Mesenchymal stem cell (in vitro differentiated cells and primary cell): ENCODE measurements at regions not wholly inside any gene's neighbourhood (a gene's known extent, or its start where the extent isn't known, plus 50 kb on each side); places are given as distances from the start of the nearest gene placed in this dataset.

ENCODE experiments used
- DNase-seq: peaks from one replicate; pipeline ENCODE4 v3.0.0-alpha.2; 2013
- H2AFZ ChIP-seq: one replicate; pipeline ENCODE4 v1.6.1; 2013; ENCODE audit warnings: low read depth, mild to moderate bottlenecking, control low read depth, inconsistent platforms, low read length, moderate library complexity
- H2AK5ac ChIP-seq: 2 replicates; pipeline ENCODE4 v1.6.1; 2013; ENCODE audit warnings: low read length, moderate library complexity, mild to moderate bottlenecking, inconsistent platforms; ENCODE audit not compliant: severe bottlenecking
- H2BK120ac ChIP-seq: one replicate; pipeline ENCODE4 v1.6.1; 2013; ENCODE audit warnings: low read depth, mild to moderate bottlenecking, inconsistent platforms, low read length, moderate library complexity
- H2BK12ac ChIP-seq, 2 experiments: one replicate each; pipeline ENCODE4 v1.6.1; 2013; ENCODE audit warnings: inconsistent platforms in 2 of 2, low read length in 2 of 2, mild to moderate bottlenecking in 2 of 2, moderate library complexity in 2 of 2, control low read depth in 1 of 2
- H2BK15ac ChIP-seq: one replicate; pipeline ENCODE4 v1.6.1; 2013; ENCODE audit warnings: mild to moderate bottlenecking, low read depth, inconsistent platforms; ENCODE audit not compliant: poor library complexity, severe bottlenecking
- H2BK5ac ChIP-seq: 2 replicates; pipeline ENCODE4 v1.6.1; 2013; ENCODE audit warnings: low read depth, mild to moderate bottlenecking, low read length, control low read depth, inconsistent platforms; ENCODE audit not compliant: poor library complexity, severe bottlenecking
- H3K14ac ChIP-seq, 2 experiments: one replicate each; pipeline ENCODE4 v1.6.1; 2013; ENCODE audit warnings: inconsistent platforms in 2 of 2, low read length in 2 of 2, control low read depth in 1 of 2, mild to moderate bottlenecking in 1 of 2, moderate library complexity in 1 of 2
- H3K18ac ChIP-seq, 2 experiments: one replicate each; pipeline ENCODE4 v1.6.1; 2013; ENCODE audit warnings: inconsistent platforms in 2 of 2, low read length in 2 of 2, control low read depth in 1 of 2, low read depth in 1 of 2, mild to moderate bottlenecking in 1 of 2
- H3K23ac ChIP-seq, 2 experiments: one replicate each; pipeline ENCODE4 v1.6.1; 2013; ENCODE audit warnings: inconsistent platforms in 2 of 2, low read length in 2 of 2, mild to moderate bottlenecking in 2 of 2, moderate library complexity in 2 of 2, control low read depth in 1 of 2
- H3K27ac ChIP-seq: 2 replicates; pipeline ENCODE4 v1.5.1; 2013; ENCODE audit warnings: mild to moderate bottlenecking, moderate library complexity, low read length, control low read depth, inconsistent platforms; ENCODE audit not compliant: poor library complexity, severe bottlenecking
- H3K27me3 ChIP-seq, 2 experiments: 2 replicates each; pipeline versions ENCODE4 v1.6.1 to v1.7.0; 2013; ENCODE audit warnings: low read length in 2 of 2, mild to moderate bottlenecking in 2 of 2, moderate library complexity in 2 of 2, control low read depth in 1 of 2, inconsistent platforms in 1 of 2; ENCODE audit not compliant: control insufficient read depth in 1 of 2, insufficient read depth in 1 of 2
- H3K36me3 ChIP-seq, 2 experiments: 2 replicates each; pipeline versions ENCODE4 v1.6.1 to v1.7.0; 2013; ENCODE audit warnings: low read length in 2 of 2, control low read depth in 1 of 2, inconsistent platforms in 1 of 2, low read depth in 1 of 2, mild to moderate bottlenecking in 1 of 2; ENCODE audit not compliant: insufficient read depth in 2 of 2, control insufficient read depth in 1 of 2
- H3K4ac ChIP-seq, 2 experiments: one replicate each; pipeline ENCODE4 v1.6.1; 2013; ENCODE audit warnings: inconsistent platforms in 2 of 2, low read length in 2 of 2, mild to moderate bottlenecking in 2 of 2, moderate library complexity in 2 of 2, control low read depth in 1 of 2, low read depth in 1 of 2
- H3K4me1 ChIP-seq: 2 replicates; pipeline ENCODE4 v1.6.1; 2013; ENCODE audit warnings: low read depth, low read length, control low read depth; ENCODE audit not compliant: control insufficient read depth, insufficient read depth
- H3K4me2 ChIP-seq: 2 replicates; pipeline ENCODE4 v1.6.1; 2013; ENCODE audit warnings: low read length, mild to moderate bottlenecking, inconsistent platforms; ENCODE audit not compliant: poor library complexity, severe bottlenecking
- H3K4me3 ChIP-seq, 2 experiments: 2 replicates each; pipeline versions ENCODE4 v1.5.1 to v1.7.0; 2013; ENCODE audit warnings: low read length in 2 of 2, mild to moderate bottlenecking in 2 of 2, control low read depth in 1 of 2, low read depth in 1 of 2; ENCODE audit not compliant: insufficient read depth in 1 of 2
- H3K79me1 ChIP-seq: replicated peaks from 2 replicates; pipeline ENCODE4 v1.6.1; 2013; ENCODE audit warnings: mild to moderate bottlenecking, control low read depth, low read length, inconsistent platforms; ENCODE audit not compliant: poor library complexity, severe bottlenecking
- H3K9ac ChIP-seq: 2 replicates; pipeline ENCODE4 v1.7.0; 2013; ENCODE audit warnings: mild to moderate bottlenecking, low read length, moderate library complexity
- H3K9me3 ChIP-seq: 2 replicates; pipeline ENCODE4 v1.7.0; 2013; ENCODE audit warnings: mild to moderate bottlenecking, low read length; ENCODE audit not compliant: control insufficient read depth
- H4K8ac ChIP-seq: one replicate; pipeline ENCODE4 v1.6.1; 2013; ENCODE audit warnings: inconsistent platforms, mild to moderate bottlenecking, low read length, moderate library complexity
- H4K91ac ChIP-seq: one replicate; pipeline ENCODE4 v1.6.1; 2013; ENCODE audit warnings: mild to moderate bottlenecking, low read length, inconsistent platforms
- WGBS: methylation state at CpG from one replicate; pipeline ENCODE4 v1.1.7; 2013; ENCODE audit warnings: mixed read lengths; 5-methylcytosine and 5-hydroxymethylcytosine counted together

GRCh38 chr11:92790926-92791616 lies 178.4 kb upstream of the MTNR1B start:
- H3K4ac ChIP-seq: no peak overlapping the region
- H3K4me1 ChIP-seq: peaks cover 3% of the 10 kb centered on the region
- H3K18ac ChIP-seq: no peak overlapping the region
- H3K9ac ChIP-seq: no peak overlapping the region
- no peak overlapping the region for H3K23ac ChIP-seq
- no peak for DNase-seq
- no peak overlapping the region for H2AFZ ChIP-seq
- no peak overlapping the region for H3K4me3 ChIP-seq
- H4K91ac ChIP-seq: no peak overlapping the region
- H3K27ac ChIP-seq: peak overlapping the region; percentile 74
- H2BK12ac ChIP-seq: no peak overlapping the region
- no peaks in the 10 kb centered on the region for H3K9me3 ChIP-seq
- H2BK5ac ChIP-seq: no peak overlapping the region
- no peak overlapping the region for H4K8ac ChIP-seq
- H3K4me2 ChIP-seq: no peak overlapping the region
- H2BK120ac ChIP-seq: no peak overlapping the region
- no peaks in the 10 kb centered on the region for H3K36me3 ChIP-seq
- no peaks in the 10 kb centered on the region for H3K79me1 ChIP-seq
- H2BK15ac ChIP-seq: no peak overlapping the region
- no peaks in the 10 kb centered on the region for H3K27me3 ChIP-seq
- H3K14ac ChIP-seq: no peak overlapping the region
- H2AK5ac ChIP-seq: no peak overlapping the region

GRCh38 chr11:92791886-92792285 lies 177.6 kb upstream of the MTNR1B start:
- Histone ChIP-seq H2BK120ac (no peak overlapping the region), H3K27ac (no peak overlapping the region), H3K27me3 (no peaks in the 10 kb centered on the region), H3K4me2 (no peak overlapping the region), H4K8ac (no peak overlapping the region), H4K91ac (no peak overlapping the region), H3K18ac (no peak overlapping the region), H2BK15ac (no peak overlapping the region), H2BK5ac (no peak overlapping the region), H2AK5ac (no peak overlapping the region), H2BK12ac (no peak overlapping the region), H3K4me3 (no peak overlapping the region), H3K36me3 (no peaks in the 10 kb centered on the region), H3K4ac (no peak overlapping the region), H3K9ac (no peak overlapping the region), H3K14ac (no peak overlapping the region), H3K4me1 (peaks cover 3% of the 10 kb centered on the region), H3K9me3 (no peaks in the 10 kb centered on the region), H3K23ac (no peak overlapping the region), H3K79me1 (no peaks in the 10 kb centered on the region), H2AFZ (no peak overlapping the region)
- 88% methylated on average over 3 of the region's 3 CpGs for WGBS
- no peak for DNase-seq

- Histone ChIP-seq H3K4me1 (peaks cover 3% of the 10 kb centered on the region), H3K4ac (no peak overlapping the region), H2BK5ac (no peak overlapping the region), H3K18ac (no peak overlapping the region), H3K9me3 (no peaks in the 10 kb centered on the region), H4K8ac (no peak overlapping the region), H3K23ac (no peak overlapping the region), H4K91ac (no peak overlapping the region), H2AFZ (no peak overlapping the region), H3K4me3 (no peak overlapping the region), H3K27me3 (no peaks in the 10 kb centered on the region), H3K9ac (no peak overlapping the region), H2BK12ac (no peak overlapping the region), H2BK120ac (no peak overlapping the region), H2BK15ac (no peak overlapping the region), H3K36me3 (no peaks in the 10 kb centered on the region), H3K4me2 (no peak overlapping the region), H2AK5ac (no peak overlapping the region), H3K27ac (no peak overlapping the region), H3K79me1 (no peaks in the 10 kb centered on the region), H3K14ac (no peak overlapping the region)
- no peak for DNase-seq
- WGBS: 76% methylated on average over 4 of the region's 4 CpGs
Observed at GRCh38 chr11:92793189-92793588, 176.3 kb upstream of the MTNR1B start.

GRCh38 chr11:92794783-92795182 lies 174.7 kb upstream of the MTNR1B start:
- no peak for DNase-seq
- no peak overlapping the region for H4K91ac ChIP-seq
- no peaks in the 10 kb centered on the region for H3K79me1 ChIP-seq
- no peak overlapping the region for H2AK5ac ChIP-seq
- H3K36me3 ChIP-seq: no peaks in the 10 kb centered on the region
- H3K27me3 ChIP-seq: no peaks in the 10 kb centered on the region
- 15% methylated on average over 1 of the region's 2 CpGs for WGBS
- no peak overlapping the region for H3K27ac ChIP-seq
- no peak overlapping the region for H2BK120ac ChIP-seq
- peaks cover 3% of the 10 kb centered on the region for H3K4me1 ChIP-seq
- no peak overlapping the region for H3K4me3 ChIP-seq
- no peak overlapping the region for H3K18ac ChIP-seq
- H2AFZ ChIP-seq: no peak overlapping the region
- H3K9me3 ChIP-seq: no peaks in the 10 kb centered on the region
- no peak overlapping the region for H2BK5ac ChIP-seq
- no peak overlapping the region for H3K4me2 ChIP-seq
- no peak overlapping the region for H4K8ac ChIP-seq
- no peak overlapping the region for H2BK12ac ChIP-seq
- H2BK15ac ChIP-seq: no peak overlapping the region
- H3K4ac ChIP-seq: no peak overlapping the region
- H3K9ac ChIP-seq: no peak overlapping the region
- H3K14ac ChIP-seq: no peak overlapping the region
- H3K23ac ChIP-seq: no peak overlapping the region
